Heart right ventricle (tissue), 16 donors: ENCODE measurements at regions not wholly inside any gene's neighbourhood (a gene's known extent, or its start where the extent isn't known, plus 50 kb on each side); places are given as distances from the start of the nearest gene placed in this dataset.
"Not testable (repeated sequence)": the region's sequence is repeated elsewhere in the genome, so short reads cannot be mapped to it uniquely, and the experiment has no call there.

Source experiments
- ATAC-seq, 8 donors: fragments of 200-7000 bp; cut with Tn5 transposase; one replicate each; pipeline ENCODE4 v1.9.1; 2020; ENCODE audit warnings: mild to moderate bottlenecking in 8 of 8, moderate library complexity in 8 of 8, moderate number of reproducible peaks in 1 of 8
- DNase-seq, 2 donors: peaks; one replicate each; pipeline ENCODE4 v3.0.0-alpha.2; 2020
- H3K27ac ChIP-seq, 10 donors: fragments of 200-600 bp; sonication (generic) in 2 of 10; one replicate each; pipeline versions ENCODE4 v1.5.0 to v1.8.0; 2020 to 2022; ENCODE audit warnings: mild to moderate bottlenecking in 3 of 10
- H3K27me3 ChIP-seq, 7 donors: fragments of 200-600 bp; one replicate each; pipeline ENCODE4 v1.8.0; 2021 to 2022; ENCODE audit warnings: mild to moderate bottlenecking in 2 of 7
- H3K36me3 ChIP-seq, 9 donors: fragments of 200-600 bp; sonication (generic) in 1 of 9; one replicate each; pipeline versions ENCODE4 v1.5.0 to v1.8.0; 2020 to 2022; ENCODE audit warnings: mild to moderate bottlenecking in 2 of 9
- H3K4me1 ChIP-seq, 9 donors: fragments of 200-600 bp; sonication (generic) in 1 of 9; one replicate each; pipeline versions ENCODE4 v1.5.0 to v1.8.0; 2020 to 2022; ENCODE audit warnings: mild to moderate bottlenecking in 4 of 9
- H3K4me3 ChIP-seq, 10 donors: fragments of 200-600 bp; sonication (generic) in 2 of 10; one replicate each; pipeline versions ENCODE4 v1.5.0 to v1.8.0; 2020 to 2022; ENCODE audit warnings: mild to moderate bottlenecking in 7 of 10, moderate library complexity in 2 of 10
- H3K9me3 ChIP-seq, 11 donors: fragments of 200-600 bp in 10 of 11; sonication (generic) in 2 of 11; one replicate each; pipeline versions ENCODE4 v1.5.0 to v1.8.0; 2013 to 2022; ENCODE audit warnings: mild to moderate bottlenecking in 2 of 11, control low read depth in 1 of 11, moderate library complexity in 1 of 11
- WGBS, 2 donors: extraction: QIAGEN DNeasy Blood & Tissue Kit; methylation state at CpG; one replicate each; pipeline ENCODE4 v1.1.7; 2013; ENCODE audit warnings: inconsistent platforms in 1 of 2; 5-methylcytosine and 5-hydroxymethylcytosine counted together
- intact Hi-C, 10 donors: fragments of 100-400 bp; cut with DNase I; formaldehyde crosslinking; loops; one replicate each; pipeline versions ENCODE4 v1.11.1 to v1.14.2; 2022
- TF ChIP-seq, protein P1 (sequence below), 9 donors: fragments of 200-600 bp; sonication (generic) in 2 of 9; IDR thresholded peaks; one replicate each; pipeline versions ENCODE4 v1.5.0 to v1.8.0; 2021 to 2022; ENCODE audit warnings: antibody characterized with exemption in 9 of 9, mild to moderate bottlenecking in 5 of 9, moderate library complexity in 1 of 9
- donor health status: Arrhythmogenic right ventricular cardiomyopathy.
- donor health status: ischemic (EF 13 %, LVEDD 7.1; RV severe dilation, severe dysfunction).
- donor health status: healthy with polysubstance abuse.
- donor health status: DM: no; HTN: yes; CAD: no.
- donor health status: DM: no; HTN: no; CAD: no.
- donor health status: ischemic (EF 25% LVEDD 6.9; RV normal size, moderate dysfunction).
- donor health status: ischemic (EF 25% LVEDD 5.7; RV mildly dilated, moderate dysfunction).
- donor health status: healthy.
- donor health status: DM: yes; HTN: yes; CAD: no.
- donor health status: Ischemic cardiomyopathy.
- donor health status: ischemic (EF 35%, LVEDD 5.7; RV mildly dilated, moderate dysfunction).
- donor health status: nonischemic (EF 11% LVEDD 7.7; RV severe dilation, severe dysfunction).
- donor health status: DM: yes; HTN: yes; CAD: no.
- donor health status: PGD.
- donor health status: ischemic (EF 29% LVEDD 5.4; RV normal size, mild dysfunction).
- donor health status: nonischemic (EF 23%, LVEDD 6.1; RV moderate dilation, normal function).

DNA sequence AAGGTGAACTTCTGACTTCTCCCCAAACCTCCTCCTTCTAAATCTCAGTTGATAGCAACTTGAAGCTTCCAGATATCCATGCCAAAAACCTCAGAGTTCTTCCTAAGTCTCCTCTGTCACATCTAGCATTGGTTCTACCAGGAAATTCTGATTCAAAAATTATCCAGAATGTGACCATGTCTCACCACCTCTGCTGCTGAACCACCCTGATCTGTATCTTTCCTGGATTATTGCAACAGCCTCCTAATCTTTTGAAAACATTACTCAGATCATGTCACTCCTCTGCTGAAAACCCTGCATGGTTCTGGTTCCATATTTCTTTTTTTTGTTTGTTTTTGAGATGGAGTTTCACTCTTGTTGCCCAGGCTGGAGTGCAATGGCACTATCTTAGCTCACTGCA lies 78.7 kb upstream of the TNFSF11 start:
- no peak overlapping the region for H3K4me3 ChIP-seq

DNA sequence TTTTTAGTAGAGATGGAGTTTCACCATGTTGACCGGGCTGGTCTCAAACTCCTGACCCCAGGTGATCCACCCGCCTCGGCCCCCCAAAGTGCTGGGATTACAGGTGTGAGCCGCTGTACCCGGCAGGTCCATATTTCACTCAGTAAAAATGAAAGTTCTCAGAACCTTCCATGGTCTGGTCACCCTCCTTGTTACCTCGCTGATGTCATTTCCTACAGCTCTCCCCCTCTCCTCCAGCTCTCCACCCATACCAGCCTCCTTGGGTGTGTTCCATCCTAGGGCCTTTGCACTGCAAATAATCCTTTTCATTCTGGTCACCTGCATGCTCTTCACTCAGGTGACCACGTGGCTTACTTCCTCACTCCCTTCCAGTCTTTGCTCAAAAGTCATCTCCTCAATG lies 78.2 kb upstream of the TNFSF11 start:
- no peak for ATAC-seq
- Histone ChIP-seq H3K4me3 (no peak overlapping the region), H3K9me3 (peaks cover 0 to 1% (median 0%) of the 10 kb centered on the region in 11 donors), H3K4me1 (peaks cover 0 to 4% (median 0%) of the 10 kb centered on the region in 9 donors), H3K27me3 (peaks cover 0 to 5% (median 0%) of the 10 kb centered on the region in 7 donors), H3K36me3 (no peaks in the 10 kb centered on the region), H3K27ac (no peak overlapping the region)
- intact Hi-C loops: no loop called here
- TF ChIP-seq, protein P1, sequence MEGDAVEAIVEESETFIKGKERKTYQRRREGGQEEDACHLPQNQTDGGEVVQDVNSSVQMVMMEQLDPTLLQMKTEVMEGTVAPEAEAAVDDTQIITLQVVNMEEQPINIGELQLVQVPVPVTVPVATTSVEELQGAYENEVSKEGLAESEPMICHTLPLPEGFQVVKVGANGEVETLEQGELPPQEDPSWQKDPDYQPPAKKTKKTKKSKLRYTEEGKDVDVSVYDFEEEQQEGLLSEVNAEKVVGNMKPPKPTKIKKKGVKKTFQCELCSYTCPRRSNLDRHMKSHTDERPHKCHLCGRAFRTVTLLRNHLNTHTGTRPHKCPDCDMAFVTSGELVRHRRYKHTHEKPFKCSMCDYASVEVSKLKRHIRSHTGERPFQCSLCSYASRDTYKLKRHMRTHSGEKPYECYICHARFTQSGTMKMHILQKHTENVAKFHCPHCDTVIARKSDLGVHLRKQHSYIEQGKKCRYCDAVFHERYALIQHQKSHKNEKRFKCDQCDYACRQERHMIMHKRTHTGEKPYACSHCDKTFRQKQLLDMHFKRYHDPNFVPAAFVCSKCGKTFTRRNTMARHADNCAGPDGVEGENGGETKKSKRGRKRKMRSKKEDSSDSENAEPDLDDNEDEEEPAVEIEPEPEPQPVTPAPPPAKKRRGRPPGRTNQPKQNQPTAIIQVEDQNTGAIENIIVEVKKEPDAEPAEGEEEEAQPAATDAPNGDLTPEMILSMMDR (IDR thresholded peaks at IDR 0.05): no peak
- DNase-seq: no peak
- WGBS, 2 donors: 80 to 84% methylated on average over 7 of the region's 7 CpGs

More for the DNA sequence above, 78.7 kb upstream of the TNFSF11 start:
- Histone ChIP-seq H3K9me3 (no peaks in the 10 kb centered on the region), H3K27ac (no peak overlapping the region), H3K4me1 (peaks cover 0 to 4% (median 0%) of the 10 kb centered on the region in 9 donors), H3K27me3 (peaks cover 0 to 5% (median 0%) of the 10 kb centered on the region in 7 donors), H3K36me3 (no peaks in the 10 kb centered on the region)
- intact Hi-C loops: no loop called here
- DNase-seq (no peak), ATAC-seq (no peak)
- TF ChIP-seq, protein P1 (IDR thresholded peaks at IDR 0.05): no peak

DNA sequence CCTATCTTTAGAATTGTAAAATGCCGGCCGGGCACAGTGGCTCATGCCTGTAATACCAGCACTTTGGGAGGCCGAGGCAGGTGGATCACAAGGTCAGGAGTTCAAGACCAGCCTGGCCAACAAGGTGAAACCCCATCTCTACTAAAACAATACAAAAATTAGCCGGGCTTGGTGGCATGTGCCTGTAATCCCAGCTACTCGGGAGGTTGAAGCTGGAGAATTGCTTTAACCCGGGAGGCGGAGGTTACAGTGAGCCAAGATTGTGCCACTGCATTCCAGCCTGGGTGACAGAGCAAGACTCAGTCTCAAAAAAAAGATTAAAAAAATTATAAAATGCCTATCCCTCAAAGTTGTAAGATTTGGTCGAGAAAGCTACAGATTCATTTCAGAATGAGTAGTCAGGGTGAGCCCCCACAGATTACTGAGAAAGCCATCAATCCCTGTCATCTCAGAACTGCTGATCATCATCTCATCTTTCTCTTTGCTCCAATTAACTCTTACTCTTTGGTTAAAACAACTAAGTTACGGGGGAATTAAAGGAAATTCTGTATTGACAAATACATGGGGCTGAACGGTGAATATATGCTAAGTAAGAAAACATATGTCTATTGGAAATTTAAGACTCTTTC lies 76.9 kb upstream of the TNFSF11 start:
- H3K27ac ChIP-seq, H3K36me3 ChIP-seq, H3K4me3 ChIP-seq, DNase-seq, H3K27me3 ChIP-seq, H3K4me1 ChIP-seq, intact Hi-C loops, H3K9me3 ChIP-seq, ATAC-seq: not testable (repeated sequence)
- WGBS, 2 donors: 80 to 85% methylated on average over 10 of the region's 10 CpGs

DNA sequence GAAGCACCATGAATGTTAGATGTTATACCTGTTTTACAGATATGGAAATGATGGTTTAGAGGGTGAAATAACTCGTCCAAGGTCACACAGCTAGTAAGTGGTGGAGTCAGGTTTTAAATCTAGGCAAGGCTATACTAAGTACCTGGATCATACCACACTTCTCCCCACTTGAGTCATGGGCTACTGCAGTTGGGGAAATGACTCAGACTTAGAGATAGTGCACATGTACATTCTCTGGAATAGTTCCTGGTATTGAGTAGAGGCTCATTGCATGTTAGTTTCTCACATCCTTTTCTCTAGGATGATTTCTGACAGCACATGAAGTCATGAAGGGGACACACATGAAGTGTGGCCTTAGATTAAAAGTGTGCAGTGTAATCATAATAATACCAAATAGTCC lies 76.2 kb upstream of the TNFSF11 start:
- intact Hi-C loops: no loop called here
- ATAC-seq: peak in 1 of 8 donors; percentile 22
- TF ChIP-seq, protein P1 (IDR thresholded peaks at IDR 0.05): no peak
- Histone ChIP-seq H3K36me3 (no peaks in the 10 kb centered on the region), H3K27ac (no peak overlapping the region), H3K4me1 (peaks cover 0 to 4% (median 0%) of the 10 kb centered on the region in 9 donors), H3K27me3 (peaks cover 0 to 3% (median 0%) of the 10 kb centered on the region in 7 donors), H3K9me3 (peaks cover 0 to 5% (median 0%) of the 10 kb centered on the region in 11 donors), H3K4me3 (no peak overlapping the region)
- DNase-seq: no peak
- WGBS, 2 donors: 44 to 57% methylated on average over 1 of the region's 1 CpG

DNA sequence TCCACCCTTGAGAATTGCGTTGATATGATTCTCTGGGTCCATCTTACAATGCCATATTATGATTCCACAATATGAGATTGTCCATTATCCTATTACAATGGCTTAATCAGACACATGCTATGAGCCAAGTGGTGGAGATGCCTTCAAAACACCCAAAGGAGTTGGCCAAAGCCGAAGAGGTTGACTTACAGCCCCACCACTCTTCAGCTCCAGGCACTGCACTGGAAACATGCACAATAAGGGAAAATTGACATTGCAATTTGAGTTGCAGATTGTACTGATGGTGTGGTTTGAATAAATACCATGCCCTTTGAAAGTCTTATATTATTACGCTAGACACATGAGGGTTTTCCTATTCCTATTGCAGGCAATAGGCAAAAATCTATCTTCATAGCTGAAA lies 75.4 kb upstream of the TNFSF11 start:
- Histone ChIP-seq H3K36me3 (no peaks in the 10 kb centered on the region), H3K4me1 (peaks cover 0 to 4% (median 0%) of the 10 kb centered on the region in 9 donors), H3K9me3 (peaks cover 0 to 5% (median 0%) of the 10 kb centered on the region in 11 donors), H3K27ac (no peak overlapping the region), H3K27me3 (no peaks in the 10 kb centered on the region), H3K4me3 (no peak overlapping the region)
- TF ChIP-seq, protein P1 (IDR thresholded peaks at IDR 0.05): no peak
- WGBS, 2 donors: 86 to 88% methylated on average over 3 of the region's 3 CpGs
- no peak for ATAC-seq
- DNase-seq: no peak
- intact Hi-C loops: no loop called here
